Right lobe of liver (tissue), 4 donors: ENCODE measurements at regions not wholly inside any gene's neighbourhood (a gene's known extent, or its start where the extent isn't known, plus 50 kb on each side); places are given as distances from the start of the nearest gene placed in this dataset.

Experiments used
- CTCF ChIP-seq, 4 donors: fragments of 200-600 bp in 3 of 4; fragments of 450-650 bp in 1 of 4; IDR thresholded peaks; one replicate each; pipeline versions ENCODE4 v1.5.1 to v1.8.0; 2016 to 2022; ENCODE audit warnings: antibody characterized with exemption in 4 of 4, mild to moderate bottlenecking in 2 of 4
- POLR2A ChIP-seq: fragments of 450-650 bp; IDR thresholded peaks from one replicate; pipeline ENCODE4 v1.6.1; 2017; ENCODE audit warnings: antibody characterized with exemption, mild to moderate bottlenecking
- donor health status: DM: no; HTN: no; CAD: no.
- donor health status: DM: no; HTN: no; CAD: no.
- donor health status: DM: no; HTN: yes; CAD: no.

GRCh38 chr9:8133606-8134005, 334.0 kb upstream of the DMAC1 start:
- TF ChIP-seq POLR2A, result no peak
- no peak for TF ChIP-seq CTCF (IDR thresholded peaks at IDR 0.05)
